H9 (cell line): ENCODE measurements at regions not wholly inside any gene's neighbourhood (a gene's known extent, or its start where the extent isn't known, plus 50 kb on each side); places are given as distances from the start of the nearest gene placed in this dataset.

Source experiments
- DNase-seq: peaks from one replicate; pipeline ENCODE4 v3.0.0-alpha.2; 2017
- H2AFZ ChIP-seq: one replicate; pipeline ENCODE4 v1.6.1; 2013; ENCODE audit warnings: mild to moderate bottlenecking, low read length, control low read depth, moderate library complexity
- H2AK5ac ChIP-seq: 2 replicates; pipeline ENCODE4 v1.6.1; 2013; ENCODE audit warnings: low read length, control low read depth, mixed read lengths; ENCODE audit not compliant: insufficient read length
- H2BK120ac ChIP-seq: one replicate; pipeline ENCODE4 v1.6.1; 2013; ENCODE audit warnings: low read depth, mild to moderate bottlenecking, low read length, control low read depth, inconsistent platforms; ENCODE audit not compliant: poor library complexity, severe bottlenecking
- H2BK12ac ChIP-seq: 2 replicates; pipeline ENCODE4 v1.6.1; 2013; ENCODE audit warnings: low read length, control low read depth, mixed read lengths, low read depth; ENCODE audit not compliant: insufficient read length
- H2BK15ac ChIP-seq: 2 replicates; pipeline ENCODE4 v1.6.1; 2013; ENCODE audit warnings: low read depth, low read length, control low read depth
- H2BK20ac ChIP-seq: one replicate; pipeline ENCODE4 v1.6.1; 2013; ENCODE audit warnings: low read depth, mild to moderate bottlenecking, low read length, control low read depth, inconsistent platforms; ENCODE audit not compliant: poor library complexity, severe bottlenecking
- H2BK5ac ChIP-seq: 2 replicates; pipeline ENCODE4 v1.6.1; 2013; ENCODE audit warnings: low read length, control low read depth, mixed read lengths; ENCODE audit not compliant: insufficient read length
- H3K14ac ChIP-seq: 2 replicates; pipeline ENCODE4 v1.6.1; 2013; ENCODE audit warnings: low read length, control low read depth; ENCODE audit not compliant: insufficient read depth
- H3K18ac ChIP-seq: 2 replicates; pipeline ENCODE4 v1.6.1; 2013; ENCODE audit warnings: low read depth, mild to moderate bottlenecking, mixed read lengths, low read length, control low read depth; ENCODE audit not compliant: insufficient read length
- H3K23ac ChIP-seq: 2 replicates; pipeline ENCODE4 v1.6.1; 2013; ENCODE audit warnings: low read length, control low read depth, mixed read lengths, low read depth; ENCODE audit not compliant: insufficient read length
- H3K23me2 ChIP-seq: 2 replicates; pipeline ENCODE4 v1.6.1; 2013; ENCODE audit warnings: low read depth, mild to moderate bottlenecking, mixed read lengths, low read length, control low read depth; ENCODE audit not compliant: insufficient read length, poor library complexity, severe bottlenecking
- H3K27ac ChIP-seq: 2 replicates; pipeline ENCODE4 v1.5.1; 2013; ENCODE audit warnings: low read length, control low read depth, mixed read lengths, low read depth; ENCODE audit not compliant: insufficient read length
- H3K27me3 ChIP-seq: 2 replicates; pipeline ENCODE4 v1.6.1; 2013; ENCODE audit warnings: low read length, control low read depth, inconsistent platforms; ENCODE audit not compliant: insufficient read depth
- H3K4ac ChIP-seq: 2 replicates; pipeline ENCODE4 v1.6.1; 2013; ENCODE audit warnings: low read depth, mild to moderate bottlenecking, control low read depth, inconsistent platforms, low read length, moderate library complexity
- H3K4me1 ChIP-seq: 2 replicates; pipeline ENCODE4 v1.6.1; 2013; ENCODE audit warnings: low read length, control low read depth, inconsistent platforms; ENCODE audit not compliant: insufficient read depth
- H3K4me2 ChIP-seq: 2 replicates; pipeline ENCODE4 v1.6.1; 2013; ENCODE audit warnings: low read length, control low read depth, mixed read lengths; ENCODE audit not compliant: insufficient read length, insufficient read depth
- H3K56ac ChIP-seq: 2 replicates; pipeline ENCODE4 v1.6.1; 2013; ENCODE audit warnings: low read depth, mild to moderate bottlenecking, mixed read lengths, low read length, control low read depth; ENCODE audit not compliant: insufficient read length
- H3K79me1 ChIP-seq: 2 replicates; pipeline ENCODE4 v1.6.1; 2013; ENCODE audit warnings: low read depth, mild to moderate bottlenecking, moderate library complexity, low read length, control low read depth, inconsistent platforms; ENCODE audit not compliant: insufficient read depth, poor library complexity, severe bottlenecking
- H3K79me2 ChIP-seq: 2 replicates; pipeline ENCODE4 v1.6.1; 2013; ENCODE audit warnings: low read length, control low read depth, inconsistent platforms; ENCODE audit not compliant: insufficient read depth
- H3K9ac ChIP-seq: 2 replicates; pipeline ENCODE4 v1.6.1; 2013; ENCODE audit warnings: low read length, control low read depth, mixed read lengths; ENCODE audit not compliant: insufficient read length; ENCODE audit errors: extremely low read depth
- H3K9me3 ChIP-seq: one replicate; pipeline ENCODE4 v1.6.1; 2013; ENCODE audit warnings: low read depth, low read length, inconsistent platforms; ENCODE audit not compliant: control insufficient read depth
- H3T11ph ChIP-seq: one replicate; pipeline ENCODE4 v1.6.1; 2013; ENCODE audit warnings: mild to moderate bottlenecking, low read length, control low read depth, inconsistent platforms
- H4K20me1 ChIP-seq: one replicate; pipeline ENCODE4 v1.6.1; 2013; ENCODE audit not compliant: control insufficient read depth, insufficient read length, insufficient read depth
- H4K5ac ChIP-seq: 2 replicates; pipeline ENCODE4 v1.6.1; 2013; ENCODE audit warnings: low read depth, mild to moderate bottlenecking, mixed read lengths, low read length, control low read depth; ENCODE audit not compliant: insufficient read length
- H4K8ac ChIP-seq: replicated peaks from 2 replicates; pipeline ENCODE4 v1.6.1; 2013; ENCODE audit warnings: low read length, control low read depth, mixed read lengths, low read depth; ENCODE audit not compliant: insufficient read length
- H4K91ac ChIP-seq: 2 replicates; pipeline ENCODE4 v1.6.1; 2013; ENCODE audit warnings: low read depth, mild to moderate bottlenecking, moderate library complexity, mixed read lengths, low read length, control low read depth; ENCODE audit not compliant: insufficient read length
- H3K27ac Mint-ChIP-seq, 3 experiments: 2 replicates in 2 of 3; 3 replicates in 1 of 3; pipeline ENCODE4 v1.8.0; 2020 to 2021; ENCODE audit warnings: mixed read lengths in 3 of 3, mild to moderate bottlenecking in 1 of 3, moderate library complexity in 1 of 3
- H3K27me3 Mint-ChIP-seq: 2 replicates; pipeline ENCODE4 v1.8.0; 2021; ENCODE audit warnings: low read depth, mild to moderate bottlenecking, moderate library complexity, mixed read lengths
- H3K36me3 Mint-ChIP-seq, 3 experiments: 2 replicates in 2 of 3; 3 replicates in 1 of 3; pipeline ENCODE4 v1.8.0; 2020 to 2021; ENCODE audit warnings: low read depth in 3 of 3, mixed read lengths in 3 of 3; ENCODE audit not compliant: insufficient read depth in 1 of 3
- H3K4me1 Mint-ChIP-seq, 2 experiments: 2 replicates each; pipeline ENCODE4 v1.8.0; 2020; ENCODE audit warnings: mixed read lengths in 2 of 2
- H3K4me3 Mint-ChIP-seq, 2 experiments: 2 replicates in 1 of 2; 3 replicates in 1 of 2; pipeline ENCODE4 v1.8.0; 2020 to 2021; ENCODE audit warnings: mild to moderate bottlenecking in 2 of 2, mixed read lengths in 2 of 2, moderate library complexity in 1 of 2
- H3K9me3 Mint-ChIP-seq, 2 experiments: 2 replicates in 1 of 2; 3 replicates in 1 of 2; pipeline ENCODE4 v1.8.0; 2020; ENCODE audit warnings: mild to moderate bottlenecking in 2 of 2, mixed read lengths in 2 of 2, moderate library complexity in 1 of 2
- WGBS: extraction: QIAGEN DNeasy Blood & Tissue Kit; methylation state at CpG from one replicate; pipeline ENCODE4 v1.1.7; 2013; ENCODE audit warnings: missing lambda C conversion rate, low lambda C conversion rate, mixed read lengths; ENCODE audit not compliant: insufficient read length; ENCODE audit errors: extremely low coverage; 5-methylcytosine and 5-hydroxymethylcytosine counted together
- TF ChIP-seq, protein P1 (sequence below): fragments of 200-600 bp; sonication (generic); conservative IDR thresholded peaks from 3 replicates; pipeline ENCODE4 v1.8.0; 2021; ENCODE audit warnings: antibody characterized with exemption, mild to moderate bottlenecking

DNA sequence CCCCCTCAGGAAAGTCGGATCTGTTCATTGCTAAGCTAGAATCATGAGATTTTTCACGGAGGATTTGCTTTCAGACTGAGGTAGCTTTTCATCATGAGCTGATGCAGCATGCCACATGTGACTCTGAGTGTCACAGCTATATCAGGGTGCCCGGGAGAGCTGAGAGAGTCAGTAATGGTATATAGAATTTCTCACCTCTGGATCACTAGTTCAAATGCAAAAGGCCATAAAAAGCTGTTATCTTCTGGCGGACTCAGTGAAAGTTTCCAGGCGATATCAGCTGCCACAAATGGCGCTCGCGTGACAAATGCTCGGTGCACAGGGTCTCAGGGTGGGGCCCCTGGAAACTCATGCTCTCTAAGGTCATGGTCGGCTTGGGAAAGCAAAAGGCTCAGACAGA is 150.1 kb downstream of the DHX15 start:
- no peak overlapping the region for H2BK120ac ChIP-seq
- no peak overlapping the region for H3K9ac ChIP-seq
- H3K27me3 ChIP-seq = no peaks in the 10 kb centered on the region
- Mint-ChIP-seq H3K4me3 (no peak overlapping the region), H3K4me1 (peaks cover 2% of the 10 kb centered on the region in 2 experiments), H3K9me3 (peaks cover 4 to 9% of the 10 kb centered on the region in 2 experiments), H3K27ac (no peak overlapping the region; a peak in 1 of 7 replicates), H3K27me3 (peaks cover 6% of the 10 kb centered on the region; the same call in 1 of the 2 replicates), H3K36me3 (peaks cover 2 to 8% (median 5%) of the 10 kb centered on the region in 3 experiments)
- no peak overlapping the region for H3K23ac ChIP-seq
- no peak overlapping the region for H2AK5ac ChIP-seq
- no peaks in the 10 kb centered on the region for H4K20me1 ChIP-seq
- no peak overlapping the region for H2BK20ac ChIP-seq
- H3K14ac ChIP-seq = no peak overlapping the region
- no peak overlapping the region for H2BK12ac ChIP-seq
- no peak overlapping the region for H2BK5ac ChIP-seq
- no peaks in the 10 kb centered on the region; the same call in 1 of the 2 replicates for H3K79me2 ChIP-seq
- H3T11ph ChIP-seq = no peak overlapping the region
- H3K4me1 ChIP-seq = 0 out of 2 replicates have a peak, but pooled peaks cover 2% of the 10 kb centered on the region
- no peak overlapping the region for H3K27ac ChIP-seq
- H4K91ac ChIP-seq = no peak overlapping the region
- no peak overlapping the region for H3K56ac ChIP-seq
- no peak overlapping the region for H3K18ac ChIP-seq
- TF ChIP-seq, protein P1, sequence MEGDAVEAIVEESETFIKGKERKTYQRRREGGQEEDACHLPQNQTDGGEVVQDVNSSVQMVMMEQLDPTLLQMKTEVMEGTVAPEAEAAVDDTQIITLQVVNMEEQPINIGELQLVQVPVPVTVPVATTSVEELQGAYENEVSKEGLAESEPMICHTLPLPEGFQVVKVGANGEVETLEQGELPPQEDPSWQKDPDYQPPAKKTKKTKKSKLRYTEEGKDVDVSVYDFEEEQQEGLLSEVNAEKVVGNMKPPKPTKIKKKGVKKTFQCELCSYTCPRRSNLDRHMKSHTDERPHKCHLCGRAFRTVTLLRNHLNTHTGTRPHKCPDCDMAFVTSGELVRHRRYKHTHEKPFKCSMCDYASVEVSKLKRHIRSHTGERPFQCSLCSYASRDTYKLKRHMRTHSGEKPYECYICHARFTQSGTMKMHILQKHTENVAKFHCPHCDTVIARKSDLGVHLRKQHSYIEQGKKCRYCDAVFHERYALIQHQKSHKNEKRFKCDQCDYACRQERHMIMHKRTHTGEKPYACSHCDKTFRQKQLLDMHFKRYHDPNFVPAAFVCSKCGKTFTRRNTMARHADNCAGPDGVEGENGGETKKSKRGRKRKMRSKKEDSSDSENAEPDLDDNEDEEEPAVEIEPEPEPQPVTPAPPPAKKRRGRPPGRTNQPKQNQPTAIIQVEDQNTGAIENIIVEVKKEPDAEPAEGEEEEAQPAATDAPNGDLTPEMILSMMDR = no peak
- H3K9me3 ChIP-seq = no peaks in the 10 kb centered on the region
- DNase-seq = no peak
- H3K4me2 ChIP-seq = no peak overlapping the region
- no peak overlapping the region for H4K5ac ChIP-seq
- no peaks in the 10 kb centered on the region for H3K79me1 ChIP-seq
- H4K8ac ChIP-seq = no peak overlapping the region
- no peak overlapping the region for H2BK15ac ChIP-seq
- no CpG with 5 or more reads among the region's 10 CpGs for WGBS
- H3K4ac ChIP-seq = no peak overlapping the region
- H3K23me2 ChIP-seq = no peaks in the 10 kb centered on the region
- H2AFZ ChIP-seq = no peak overlapping the region
